Endothelial cell of umbilical vein (primary cell): ENCODE measurements at regions not wholly inside any gene's neighbourhood (a gene's known extent, or its start where the extent isn't known, plus 50 kb on each side); places are given as distances from the start of the nearest gene placed in this dataset.

ENCODE experiments used
- BruUV-seq: library from RNA; stranded (reverse); fragments of 400-500 nt; replicated peaks from 2 replicates; lab custom pipeline; 2021; lab: Mats Ljungman, UMichigan
- CTCF ChIA-PET: fragments of 300-600, 350-600 bp; sonication (Branson Sonifier 250); formaldehyde crosslinking; loops from one replicate; lab custom pipeline; 2021; ENCODE audit warnings: antibody characterized with exemption, inconsistent platforms; lab: Charles Lee
- POLR2A ChIA-PET: fragments of 300-600, 350-600 bp; sonication (Branson Sonifier 250); formaldehyde crosslinking; loops from one replicate; lab custom pipeline; 2021; ENCODE audit warnings: antibody characterized with exemption, inconsistent platforms; lab: Charles Lee
- DNase-seq: peaks from one replicate; pipeline ENCODE4 v3.0.0-alpha.2; 2011; ENCODE audit warnings: low read depth, low spot score
- FAIRE-seq: peaks from 2 replicates; lab custom pipeline; 2011; peaks lifted over from hg19 to GRCh38; lab: Jason Lieb, UNC
- H2AFZ ChIP-seq: 2 replicates; pipeline ENCODE4 v1.6.0; 2012; ENCODE audit warnings: low read depth, low read length, control low read depth, inconsistent platforms
- H3K27ac ChIP-seq: 2 replicates; pipeline ENCODE4 v1.5.1; 2011; ENCODE audit warnings: low read depth, mild to moderate bottlenecking, control low read depth, low read length, moderate library complexity; ENCODE audit not compliant: insufficient read depth
- H3K27me3 ChIP-seq, 2 experiments: 2 replicates each; pipeline versions ENCODE4 v1.6.0 to v1.6.1; 2011; ENCODE audit warnings: low read length in 2 of 2, mixed read lengths in 1 of 2; ENCODE audit not compliant: control insufficient read depth in 2 of 2, insufficient read depth in 2 of 2
- H3K36me3 ChIP-seq, 2 experiments: 2 replicates in 1 of 2; 3 replicates in 1 of 2; pipeline ENCODE4 v1.5.1; 2011; ENCODE audit warnings: low read length in 2 of 2, mild to moderate bottlenecking in 1 of 2, moderate library complexity in 1 of 2; ENCODE audit not compliant: control insufficient read depth in 2 of 2, insufficient read depth in 2 of 2; ENCODE audit errors: extremely low read depth in 1 of 2
- H3K4me1 ChIP-seq: 3 replicates; pipeline ENCODE4 v1.5.1; 2011; ENCODE audit warnings: mild to moderate bottlenecking, low read length; ENCODE audit not compliant: control insufficient read depth, insufficient read depth; ENCODE audit errors: extremely low read depth
- H3K4me2 ChIP-seq: 2 replicates; pipeline ENCODE4 v1.6.1; 2011; ENCODE audit warnings: low read length, control low read depth, mixed read lengths; ENCODE audit not compliant: insufficient read depth
- H3K4me3 ChIP-seq, 3 experiments: fragments of 200-600 bp in 1 of 3; sonication (generic), shearing (Covaris generic) in 1 of 3; replicated peaks in 1 of 3; 2 replicates each; pipeline ENCODE4 v1.5.1; 2011 to 2016; ENCODE audit warnings: control low read depth in 3 of 3, low read length in 3 of 3, mild to moderate bottlenecking in 2 of 3, inconsistent platforms in 1 of 3, low read depth in 1 of 3, moderate library complexity in 1 of 3; ENCODE audit not compliant: insufficient read depth in 1 of 3
- H3K79me2 ChIP-seq: 2 replicates; pipeline ENCODE4 v1.6.0; 2012; ENCODE audit warnings: low read length, inconsistent platforms; ENCODE audit not compliant: control insufficient read depth, insufficient read depth
- H3K9ac ChIP-seq: replicated peaks from 2 replicates; pipeline ENCODE3; 2011; ENCODE audit warnings: low read length, control low read depth; ENCODE audit not compliant: insufficient read depth; ENCODE audit errors: extremely low read depth
- H3K9me1 ChIP-seq: replicated peaks from 3 replicates; pipeline ENCODE4 v1.6.0; 2011; ENCODE audit warnings: mild to moderate bottlenecking, low read length; ENCODE audit not compliant: control insufficient read depth, insufficient read depth; ENCODE audit errors: extremely low read depth
- H3K9me3 ChIP-seq: replicated peaks from 2 replicates; pipeline ENCODE4 v1.5.1; 2012; ENCODE audit warnings: low read length, inconsistent platforms; ENCODE audit not compliant: control insufficient read depth, insufficient read depth
- H4K20me1 ChIP-seq: replicated peaks from 2 replicates; pipeline ENCODE3; 2011; ENCODE audit warnings: mild to moderate bottlenecking, low read length; ENCODE audit not compliant: control insufficient read depth, insufficient read depth; ENCODE audit errors: extremely low read depth
- EZH2 ChIP-seq: IDR thresholded peaks from 2 replicates; pipeline ENCODE4 v1.6.1; 2012; ENCODE audit warnings: borderline replicate concordance, low read depth, mild to moderate bottlenecking, moderate library complexity, low read length, inconsistent platforms; ENCODE audit not compliant: severe bottlenecking
- FOS ChIP-seq: IDR thresholded peaks from 2 replicates; pipeline ENCODE4 v1.6.1; 2011; ENCODE audit warnings: mild to moderate bottlenecking, low read length, moderate library complexity, borderline replicate concordance; ENCODE audit not compliant: insufficient read depth
- GATA2 ChIP-seq: IDR thresholded peaks from 2 replicates; pipeline ENCODE4 v1.7.0; 2011; ENCODE audit warnings: low read depth, mild to moderate bottlenecking, moderate library complexity, mixed read lengths, low read length; ENCODE audit not compliant: insufficient read length, insufficient read depth
- JUN ChIP-seq: IDR thresholded peaks from 2 replicates; pipeline ENCODE4 v1.6.1; 2011; ENCODE audit warnings: borderline replicate concordance, low read depth; ENCODE audit not compliant: insufficient read length, insufficient read depth
- MYC ChIP-seq: IDR thresholded peaks from one replicate; pipeline ENCODE4 v1.6.1; 2011; ENCODE audit warnings: mild to moderate bottlenecking, low read depth, low read length
- POLR2A ChIP-seq: IDR thresholded peaks from 2 replicates; pipeline ENCODE4 v1.6.1; 2012; ENCODE audit warnings: low read depth, mild to moderate bottlenecking, control low read depth, low read length
- POLR2AphosphoS5 ChIP-seq: IDR thresholded peaks from 2 replicates; pipeline ENCODE4 v1.6.1; 2012; ENCODE audit warnings: low read depth, mild to moderate bottlenecking, control low read depth, low read length, moderate library complexity; ENCODE audit not compliant: insufficient read depth
- dilution Hi-C: fragments of 300-500 bp; cut with MboI; formaldehyde crosslinking; loops from one replicate; pipeline ENCODE4 v1.15.0; 2019; ENCODE audit warnings: low sequenced_read_pairs; ENCODE audit not compliant: extremely low pct_ligation_motif_present
- intact Hi-C: fragments of 100-400 bp; cut with micrococcal nuclease; formaldehyde crosslinking; loops from one replicate; pipeline ENCODE4 v1.10.0; 2022
- TF ChIP-seq, protein P1 (sequence below): IDR thresholded peaks from 2 replicates; pipeline ENCODE4 v1.6.1; 2011; ENCODE audit not compliant: insufficient read depth, insufficient read length
- TF ChIP-seq, protein P2 (sequence below), 2 donors: IDR thresholded peaks; 1 replicate in 1 of 2; 2 replicates in 1 of 2; pipeline ENCODE4 v1.5.1; 2011; ENCODE audit warnings: low read length in 2 of 2, mild to moderate bottlenecking in 2 of 2, moderate library complexity in 2 of 2, control low read depth in 1 of 2, inconsistent platforms in 1 of 2, low read depth in 1 of 2; ENCODE audit not compliant: insufficient read depth in 1 of 2; ENCODE audit errors: extremely low read depth in 1 of 2

DNA sequence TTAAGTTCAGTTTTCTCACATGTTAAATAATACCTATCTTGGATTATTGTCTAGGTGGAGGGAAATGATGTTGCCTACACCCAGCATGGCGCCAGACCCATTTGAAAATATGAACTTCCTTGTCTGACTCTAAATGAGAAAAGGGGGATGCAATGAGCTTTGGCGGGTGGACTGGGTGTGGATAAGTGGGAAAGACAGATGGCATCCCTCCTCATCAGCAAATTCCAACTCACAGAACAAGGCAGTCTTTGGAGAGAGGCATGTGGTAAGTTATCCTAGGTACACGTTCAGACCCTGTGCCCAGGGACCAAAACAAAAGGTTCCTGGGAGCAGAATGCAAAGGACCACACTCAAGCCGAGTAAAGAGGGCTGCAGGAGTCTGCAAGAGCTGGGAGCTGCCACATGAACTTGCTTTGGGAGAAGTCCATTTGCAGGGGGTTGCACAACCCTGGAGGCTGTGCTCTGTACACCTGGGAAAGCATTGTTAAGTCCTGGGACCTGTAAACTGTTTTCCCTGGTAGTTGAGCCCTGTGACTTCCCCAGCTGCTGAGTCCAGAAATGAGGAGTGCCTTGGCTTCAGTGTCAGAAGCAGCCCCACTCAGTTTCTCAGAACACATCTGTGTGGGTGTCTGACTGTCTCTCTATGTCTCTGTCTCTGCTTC lies 102.3 kb upstream of the TPM1 start:
- BruUV-seq: no TSS peak
- intact Hi-C loops: loop anchor here (1.0 kb wide), 1 partner anchor 73 kb away; no protein-coding TSS in a partner anchor
- H3K79me2 ChIP-seq: no peaks in the 10 kb centered on the region
- peak; percentile 44 for FAIRE-seq
- dilution Hi-C loops: no loop called here
- CTCF ChIA-PET: interaction anchor here (2.5 to 3.5 kb wide), 2 partner anchors 9 to 11 kb away, joined by 8 to 10 read pairs; no protein-coding TSS in a partner anchor
- no peak overlapping the region for H2AFZ ChIP-seq
- H3K9ac ChIP-seq: no peak overlapping the region
- no peak overlapping the region for H3K4me3 ChIP-seq
- H3K9me3 ChIP-seq: no peaks in the 10 kb centered on the region
- no peaks in the 10 kb centered on the region for H4K20me1 ChIP-seq
- H3K4me2 ChIP-seq: no peak overlapping the region
- no peak for DNase-seq
- H3K36me3 ChIP-seq: no peaks in the 10 kb centered on the region
- H3K4me1 ChIP-seq: no peaks in the 10 kb centered on the region
- H3K9me1 ChIP-seq: no peaks in the 10 kb centered on the region
- no peak overlapping the region for H3K27ac ChIP-seq
- POLR2A ChIA-PET: no interaction called here
- no peaks in the 10 kb centered on the region for H3K27me3 ChIP-seq
- TF ChIP-seq EZH2 (no peak), JUN (no peak), MYC (no peak), FOS (no peak), POLR2A (no peak), GATA2 (no peak), POLR2AphosphoS5 (no peak)
- TF ChIP-seq, protein P1, sequence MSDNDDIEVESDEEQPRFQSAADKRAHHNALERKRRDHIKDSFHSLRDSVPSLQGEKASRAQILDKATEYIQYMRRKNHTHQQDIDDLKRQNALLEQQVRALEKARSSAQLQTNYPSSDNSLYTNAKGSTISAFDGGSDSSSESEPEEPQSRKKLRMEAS: no peak
- TF ChIP-seq, protein P2, sequence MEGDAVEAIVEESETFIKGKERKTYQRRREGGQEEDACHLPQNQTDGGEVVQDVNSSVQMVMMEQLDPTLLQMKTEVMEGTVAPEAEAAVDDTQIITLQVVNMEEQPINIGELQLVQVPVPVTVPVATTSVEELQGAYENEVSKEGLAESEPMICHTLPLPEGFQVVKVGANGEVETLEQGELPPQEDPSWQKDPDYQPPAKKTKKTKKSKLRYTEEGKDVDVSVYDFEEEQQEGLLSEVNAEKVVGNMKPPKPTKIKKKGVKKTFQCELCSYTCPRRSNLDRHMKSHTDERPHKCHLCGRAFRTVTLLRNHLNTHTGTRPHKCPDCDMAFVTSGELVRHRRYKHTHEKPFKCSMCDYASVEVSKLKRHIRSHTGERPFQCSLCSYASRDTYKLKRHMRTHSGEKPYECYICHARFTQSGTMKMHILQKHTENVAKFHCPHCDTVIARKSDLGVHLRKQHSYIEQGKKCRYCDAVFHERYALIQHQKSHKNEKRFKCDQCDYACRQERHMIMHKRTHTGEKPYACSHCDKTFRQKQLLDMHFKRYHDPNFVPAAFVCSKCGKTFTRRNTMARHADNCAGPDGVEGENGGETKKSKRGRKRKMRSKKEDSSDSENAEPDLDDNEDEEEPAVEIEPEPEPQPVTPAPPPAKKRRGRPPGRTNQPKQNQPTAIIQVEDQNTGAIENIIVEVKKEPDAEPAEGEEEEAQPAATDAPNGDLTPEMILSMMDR (IDR thresholded peaks at IDR 0.05; ENCODE audit: extremely low read depth in 1 of 2, insufficient read depth in 1 of 2, low read depth in 1 of 2, low read length in 2 of 2): no peak
